Stimulated activated CD4-positive, alpha-beta T cell treated with anti-CD3 and anti-CD28 coated beads, Interleukin-15, amount 100 ng/mL, for 24 hours (primary cell): ENCODE measurements at regions not wholly inside any gene's neighbourhood (a gene's known extent, or its start where the extent isn't known, plus 50 kb on each side); places are given as distances from the start of the nearest gene placed in this dataset.
"Not testable (repeated sequence)": the region's sequence is repeated elsewhere in the genome, so short reads cannot be mapped to it uniquely, and the experiment has no call there.

Experiments
- DNase-seq: peaks from one replicate; pipeline ENCODE4 v3.0.0-alpha.2; 2020

DNA sequence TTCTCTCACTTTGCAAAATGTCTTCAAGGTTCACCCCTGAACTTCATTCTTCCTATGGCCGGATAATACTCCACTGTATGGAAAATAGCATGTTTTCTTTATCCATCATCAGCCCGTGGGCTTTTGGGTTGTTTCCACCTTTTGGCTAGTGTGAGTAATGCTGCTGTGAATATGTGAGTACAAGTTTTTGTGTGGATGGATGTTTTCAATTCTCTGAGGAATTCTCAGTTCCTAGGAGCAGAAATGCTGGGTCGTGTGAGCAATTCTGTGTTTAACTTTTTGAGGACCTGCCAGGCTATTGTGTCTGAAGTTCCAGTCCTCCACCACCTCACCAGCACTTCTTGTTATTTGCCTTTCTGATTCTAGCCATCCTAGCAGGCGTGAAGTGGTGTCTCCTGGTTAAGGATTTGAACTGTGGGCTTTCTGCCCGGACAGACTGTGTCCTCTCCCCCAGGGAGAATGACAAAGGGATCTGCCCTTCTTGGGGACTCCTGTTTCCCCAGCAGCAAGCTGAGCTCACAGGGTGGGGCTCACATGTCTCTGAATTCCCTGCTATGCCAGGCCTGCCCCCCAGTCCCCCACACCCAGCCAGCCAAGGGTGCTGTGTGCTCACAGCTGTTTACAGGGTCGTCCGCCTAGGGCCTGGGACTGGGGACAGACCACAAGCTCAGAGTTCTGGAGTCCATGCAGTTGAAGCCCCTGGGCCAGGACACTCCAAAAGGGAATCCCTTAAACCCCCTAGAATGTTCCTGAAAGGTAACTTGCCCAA lies 92.2 kb upstream of the CIBAR2 start:
- no peak for DNase-seq

DNA sequence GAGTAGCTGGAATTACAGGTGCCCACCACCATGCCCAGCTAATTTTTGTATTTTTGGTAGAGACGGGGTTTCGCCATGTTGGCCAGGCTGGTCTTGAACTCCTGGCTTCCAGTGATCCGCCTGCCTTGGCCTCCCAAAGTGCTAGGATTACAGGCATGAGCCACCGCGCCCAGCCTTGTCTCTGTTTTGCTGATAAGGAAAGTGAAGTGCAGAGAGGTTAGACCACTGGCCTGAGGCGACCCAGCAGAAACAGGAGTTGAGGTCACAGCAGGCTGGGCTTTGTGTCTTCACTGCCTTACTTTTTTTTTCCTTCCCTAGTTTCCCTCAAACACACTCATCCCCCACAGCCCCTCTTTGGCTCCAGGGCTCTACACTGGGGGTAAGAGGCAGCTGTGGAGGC lies 93.0 kb upstream of the CIBAR2 start:
- DNase-seq: not testable (repeated sequence)

DNA sequence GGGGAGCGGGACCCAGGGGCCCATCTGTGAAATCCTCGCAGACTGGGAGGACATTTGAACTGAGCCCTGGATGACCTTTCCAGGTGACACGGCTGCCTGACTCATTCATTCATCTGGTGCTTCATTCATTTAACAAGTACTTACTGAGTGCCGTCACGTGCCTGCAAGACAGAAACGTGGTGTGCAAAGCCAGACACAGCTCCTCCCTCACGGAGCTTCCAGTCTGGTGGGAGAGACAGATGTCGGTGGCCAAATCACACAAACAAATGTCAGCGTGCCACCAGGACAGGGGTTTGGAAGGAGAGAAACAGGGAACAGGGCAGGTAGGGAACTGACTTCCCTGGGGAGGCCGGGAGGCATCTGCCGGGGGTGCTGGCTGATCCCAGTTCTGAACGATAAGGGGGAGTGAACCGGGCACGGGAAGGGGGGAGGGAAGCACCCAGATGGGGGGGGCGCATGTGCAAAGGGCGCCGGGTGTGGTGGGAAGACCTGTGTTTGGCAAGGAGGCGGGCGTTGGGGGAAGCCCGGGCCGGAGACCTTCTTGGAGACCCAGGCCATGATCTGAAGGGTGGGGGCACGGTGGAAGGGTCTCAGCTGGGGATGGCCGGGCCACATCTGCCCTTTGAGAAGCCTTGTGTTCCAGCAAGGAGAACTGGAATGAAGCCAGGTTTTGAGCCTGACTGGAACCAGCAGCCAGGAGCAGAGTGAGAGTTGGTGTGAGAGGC lies 93.6 kb upstream of the CIBAR2 start:
- no peak for DNase-seq

DNA sequence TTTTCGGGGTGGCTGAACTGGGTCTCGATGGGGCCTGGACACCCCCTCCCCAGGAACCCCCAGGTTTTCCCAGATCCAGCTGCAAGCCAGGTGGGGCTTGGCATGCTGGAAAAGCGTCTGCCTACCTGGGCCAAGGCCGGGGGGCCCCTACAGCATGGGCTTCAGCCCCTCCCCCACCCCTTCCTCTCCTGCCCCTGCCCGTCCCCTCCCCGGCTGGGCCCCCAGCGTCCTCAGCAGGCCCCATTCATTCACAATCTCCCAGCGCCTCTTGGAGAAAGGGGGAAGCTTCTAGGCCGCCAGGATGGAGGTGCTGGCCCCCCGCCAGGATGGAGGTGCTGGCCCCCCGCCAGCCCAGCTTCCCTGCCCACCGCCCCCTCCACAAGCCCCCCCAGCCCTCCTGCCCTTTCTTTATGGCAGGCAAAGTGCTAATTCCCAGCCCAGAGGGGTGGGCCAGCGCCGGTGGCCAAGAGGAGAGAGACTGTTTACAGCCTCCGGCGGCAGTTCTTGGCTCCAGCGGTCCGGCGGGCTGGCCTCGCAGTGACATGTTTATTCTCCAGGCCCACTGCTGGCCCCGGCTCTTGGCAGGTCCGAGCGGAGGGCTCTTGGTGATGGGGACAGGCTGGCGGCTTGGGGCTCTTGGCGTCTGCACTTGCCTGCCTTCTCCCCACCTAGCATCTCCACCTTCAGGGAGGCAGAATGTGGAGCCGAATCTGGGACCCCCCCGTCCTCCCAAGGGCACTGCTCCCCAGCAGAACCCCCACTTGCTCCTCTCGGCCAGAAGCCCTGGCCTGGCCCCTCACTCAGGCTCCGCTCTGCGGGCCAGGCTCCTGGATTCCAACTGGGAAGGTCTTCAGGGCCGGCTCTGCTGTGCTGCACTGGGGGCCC lies 94.4 kb upstream of the CIBAR2 start:
- DNase-seq: no peak

DNA sequence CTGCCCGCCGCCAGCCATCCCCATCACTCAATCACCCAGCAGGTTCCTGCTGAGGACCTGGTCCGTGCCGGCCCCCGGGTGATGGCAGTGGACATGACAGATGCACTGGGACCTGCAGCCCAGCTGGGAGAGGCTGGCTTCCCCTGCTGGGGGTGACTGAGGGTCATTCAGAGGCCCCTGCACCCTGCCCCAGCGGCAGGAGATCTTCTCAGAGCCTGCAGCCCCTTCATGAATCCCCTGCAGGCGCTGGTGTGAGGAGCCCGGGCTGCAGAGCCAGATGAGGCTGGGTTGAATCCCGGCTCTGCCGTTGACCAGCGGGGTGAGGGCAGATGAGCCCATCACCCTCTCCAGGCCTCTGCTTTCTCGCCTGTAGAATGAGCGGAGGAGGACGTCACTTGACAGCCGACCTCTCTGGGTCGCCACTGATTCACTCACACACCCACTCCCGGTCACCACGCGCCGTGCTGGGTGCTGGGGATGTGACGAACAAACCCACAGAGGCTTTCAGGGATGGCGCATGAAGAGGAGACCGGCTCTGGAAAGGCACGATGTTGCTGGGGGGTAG lies 95.2 kb upstream of the CIBAR2 start:
- DNase-seq: no peak

DNA sequence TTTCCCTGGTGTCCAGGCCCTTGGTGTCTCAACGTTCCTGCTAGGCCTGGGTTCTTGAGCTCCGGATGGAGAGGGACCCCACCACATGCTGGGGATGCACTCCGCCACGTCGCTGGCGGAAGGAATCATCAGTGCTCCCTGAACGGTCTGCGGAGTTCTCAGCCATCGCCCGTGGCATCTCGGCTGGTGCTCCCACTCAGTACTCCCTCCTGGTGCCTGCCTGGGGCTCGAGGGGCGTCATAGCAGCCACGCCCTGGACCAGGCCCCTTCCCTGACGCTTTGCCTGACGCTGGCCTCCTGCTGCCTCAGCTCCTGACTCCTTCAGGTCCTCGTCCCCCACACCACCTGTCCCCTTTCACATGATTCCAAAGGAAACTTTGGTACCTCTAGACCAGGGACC lies 95.9 kb upstream of the CIBAR2 start:
- DNase-seq: no peak

DNA sequence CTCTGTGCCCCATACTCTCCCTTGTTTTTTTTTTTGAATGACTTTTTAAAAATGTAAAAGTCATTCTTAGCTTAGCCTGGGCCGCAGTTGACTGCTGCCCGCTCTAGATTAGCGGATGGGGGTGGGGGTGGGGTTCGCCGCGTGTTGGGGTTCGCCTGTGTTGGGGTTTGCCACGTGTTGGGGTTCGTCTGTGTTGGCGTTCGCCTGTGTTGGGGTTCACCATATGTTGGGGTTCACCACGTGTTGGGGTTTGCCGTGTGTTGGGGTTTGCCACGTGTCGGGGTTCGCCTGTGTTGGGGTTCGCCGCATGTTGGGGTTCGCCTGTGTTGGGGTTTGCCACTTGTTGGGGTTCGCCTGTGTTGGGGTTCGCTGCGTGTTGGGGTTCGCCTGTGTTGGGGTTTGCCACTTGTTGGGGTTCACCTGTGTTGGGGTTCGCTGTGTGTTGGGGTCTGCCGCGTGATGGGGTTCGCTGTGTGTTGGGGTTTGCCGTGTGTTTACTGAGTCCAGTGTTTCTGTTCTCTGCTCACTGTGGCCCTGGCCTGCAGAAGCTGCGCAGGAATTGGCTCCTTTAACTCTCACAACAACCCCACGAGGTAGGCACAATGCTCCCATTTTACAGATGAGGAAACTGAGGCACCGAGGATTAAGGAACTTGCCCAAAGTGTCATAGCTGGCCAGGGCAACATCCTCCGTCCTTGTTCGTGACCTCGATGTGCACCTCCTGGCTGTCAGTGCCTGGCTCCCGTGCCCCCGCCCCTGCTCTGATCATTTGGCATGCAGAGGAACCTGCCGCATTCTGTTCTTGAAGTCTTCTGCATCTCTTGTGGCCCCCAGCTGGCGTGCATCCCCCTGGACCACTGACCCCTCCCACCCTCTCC lies 96.6 kb upstream of the CIBAR2 start:
- DNase-seq: no peak

DNA sequence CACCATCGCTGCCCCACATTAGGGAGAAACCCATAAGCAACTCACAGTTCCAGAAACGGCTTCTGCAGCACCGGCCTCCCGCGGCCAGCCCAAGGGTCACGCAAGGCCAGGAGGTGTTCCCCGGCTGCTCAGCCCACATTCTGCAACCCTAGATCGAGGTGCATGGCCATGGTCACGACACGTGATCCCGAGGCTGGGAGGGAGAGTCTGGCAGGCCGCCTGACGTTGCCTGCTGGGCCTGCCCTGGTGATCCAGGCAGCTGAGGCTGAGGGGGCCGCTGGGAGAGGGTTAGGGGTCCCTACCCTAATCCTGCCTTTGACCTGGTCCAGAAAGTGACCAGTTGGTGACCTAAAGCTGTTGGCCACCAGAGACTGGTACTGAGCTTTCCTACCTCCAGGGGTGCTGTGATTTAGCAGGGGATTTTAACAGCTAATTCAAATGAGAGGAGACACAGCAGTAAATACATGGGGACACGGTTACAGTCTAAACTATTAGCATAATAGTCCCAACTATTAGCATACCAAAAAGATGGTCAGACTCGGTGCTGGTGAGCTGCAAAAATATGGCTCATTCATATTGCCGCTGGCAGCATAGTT lies 97.4 kb upstream of the CIBAR2 start:
- DNase-seq: no peak

DNA sequence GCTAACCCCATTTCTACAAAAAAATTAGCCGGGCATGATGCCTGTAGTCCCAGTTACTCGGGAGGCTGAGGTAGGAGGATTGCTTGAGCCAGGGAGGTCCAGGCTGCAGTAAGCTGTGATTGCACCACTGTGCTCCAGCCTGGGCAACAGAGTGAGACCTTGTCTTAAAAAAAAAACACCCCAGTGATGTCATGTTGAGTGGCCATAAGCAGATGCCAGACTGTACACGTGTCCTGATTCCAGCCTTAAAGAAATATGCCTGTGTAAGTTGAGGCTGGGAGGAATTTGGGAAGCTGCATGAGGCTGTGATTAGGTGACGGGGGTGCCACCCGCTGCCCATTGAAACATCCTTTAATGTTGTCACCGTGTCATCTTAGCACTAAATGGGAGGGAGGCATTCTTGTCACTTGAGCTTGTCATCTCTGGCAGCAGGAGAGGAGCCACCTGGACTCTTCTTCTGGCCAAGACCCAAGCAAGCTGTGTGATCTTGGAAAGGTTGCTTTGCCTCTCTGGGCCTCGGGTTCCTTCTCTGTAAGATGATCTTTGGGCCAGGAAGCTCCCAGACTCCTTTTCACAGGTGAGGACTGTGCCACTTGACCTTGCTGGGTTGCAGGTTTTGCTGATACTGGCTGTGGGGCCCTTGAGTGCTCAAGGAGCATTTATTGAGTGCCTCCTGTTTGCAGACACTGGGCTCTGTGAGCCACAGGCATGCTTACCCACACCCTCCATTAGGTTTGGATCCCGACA lies 98.3 kb upstream of the CIBAR2 start:
- no peak for DNase-seq

DNA sequence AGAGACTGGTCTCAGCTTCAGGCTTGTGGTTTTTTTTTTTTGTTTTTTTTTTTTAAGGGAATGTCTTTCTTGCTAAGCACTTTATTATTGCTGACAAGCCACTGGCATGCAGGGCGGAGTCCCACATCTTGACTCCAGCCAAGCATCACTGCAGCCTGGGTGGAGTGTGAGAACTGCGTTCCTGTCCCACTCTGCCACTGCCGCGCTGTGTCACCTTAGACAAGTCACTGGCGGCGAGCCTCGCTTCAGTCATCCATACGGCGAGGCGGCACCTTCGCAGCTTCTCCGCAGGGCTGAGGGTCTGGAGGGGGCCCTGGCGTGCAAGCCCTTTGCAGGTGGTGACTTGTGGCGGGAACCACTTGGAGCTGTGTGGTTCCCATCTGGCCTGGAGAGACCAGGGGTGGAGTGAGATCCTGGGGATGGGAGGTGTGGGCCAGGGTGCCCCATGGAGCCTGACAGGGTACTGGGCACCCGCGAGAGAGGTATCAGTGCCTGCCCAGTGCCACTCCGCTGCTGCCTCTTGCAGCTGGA lies 99.1 kb upstream of the CIBAR2 start:
- DNase-seq: no peak

DNA sequence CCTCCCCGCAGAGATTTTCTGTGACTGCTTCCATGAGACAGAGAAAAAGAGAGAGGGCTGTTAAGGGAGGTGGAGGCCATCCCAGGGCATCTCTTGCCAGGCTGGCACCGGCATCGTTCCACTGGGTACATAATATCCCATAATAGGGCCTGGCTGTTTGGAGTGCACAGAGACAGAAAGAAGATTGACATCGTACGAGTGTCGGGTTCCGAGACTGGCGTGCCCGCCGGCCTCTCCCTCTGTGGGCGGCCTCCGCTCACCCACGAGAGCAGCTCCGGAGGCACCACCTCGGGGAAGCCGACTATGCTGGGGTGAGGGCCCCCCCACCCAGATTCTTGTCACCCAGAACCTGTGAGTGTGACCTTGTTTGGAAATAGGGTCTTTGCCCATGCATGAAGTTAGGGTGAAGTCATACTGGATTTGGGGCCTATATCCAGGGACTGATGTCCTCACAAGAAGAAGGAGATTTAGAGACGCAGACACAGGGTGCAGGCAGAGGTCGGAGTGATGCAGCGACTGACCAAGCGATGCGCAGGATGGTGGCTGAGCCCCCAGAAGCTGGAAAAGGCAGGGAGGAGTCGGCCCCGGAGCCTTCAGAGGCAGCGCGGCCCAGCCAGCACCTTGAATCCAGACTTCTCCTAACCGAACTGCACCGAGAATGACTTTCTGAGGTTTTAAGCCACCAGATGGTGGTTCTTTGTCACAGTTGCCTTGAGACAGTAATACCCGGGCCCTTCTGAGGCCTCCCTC lies 101.8 kb upstream of the CIBAR2 start:
- no peak for DNase-seq

DNA sequence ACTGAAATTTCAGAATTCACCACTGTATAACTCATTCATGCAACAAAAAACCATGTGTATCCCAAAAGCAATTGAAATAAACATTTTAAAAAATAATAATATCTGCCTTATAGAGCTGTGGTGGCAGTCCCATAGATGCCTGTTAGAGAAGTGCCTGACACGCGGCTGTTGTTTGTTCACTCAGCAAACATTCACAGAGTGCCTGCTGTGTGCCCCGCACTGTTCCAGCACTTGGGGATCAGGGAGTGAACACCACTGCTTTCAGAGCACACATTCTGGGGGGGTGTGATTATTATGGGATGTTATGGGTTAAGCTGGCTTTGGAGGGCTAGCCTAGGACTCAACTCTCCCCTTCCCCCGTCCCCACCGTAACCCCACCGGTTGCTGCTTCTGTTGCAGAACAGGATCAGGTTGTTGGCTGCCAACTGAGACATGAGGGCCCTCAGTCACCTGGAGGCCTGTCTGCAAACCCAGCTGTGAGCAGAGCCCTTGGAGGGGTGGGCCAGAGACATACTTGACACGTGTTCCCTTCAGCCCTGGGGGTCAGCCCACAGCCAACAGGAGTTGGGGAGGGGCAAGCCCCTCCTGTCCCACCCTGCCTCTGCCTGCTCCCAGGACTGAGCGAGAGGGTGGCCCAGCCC lies 103.3 kb upstream of the CIBAR2 start:
- DNase-seq: no peak

DNA sequence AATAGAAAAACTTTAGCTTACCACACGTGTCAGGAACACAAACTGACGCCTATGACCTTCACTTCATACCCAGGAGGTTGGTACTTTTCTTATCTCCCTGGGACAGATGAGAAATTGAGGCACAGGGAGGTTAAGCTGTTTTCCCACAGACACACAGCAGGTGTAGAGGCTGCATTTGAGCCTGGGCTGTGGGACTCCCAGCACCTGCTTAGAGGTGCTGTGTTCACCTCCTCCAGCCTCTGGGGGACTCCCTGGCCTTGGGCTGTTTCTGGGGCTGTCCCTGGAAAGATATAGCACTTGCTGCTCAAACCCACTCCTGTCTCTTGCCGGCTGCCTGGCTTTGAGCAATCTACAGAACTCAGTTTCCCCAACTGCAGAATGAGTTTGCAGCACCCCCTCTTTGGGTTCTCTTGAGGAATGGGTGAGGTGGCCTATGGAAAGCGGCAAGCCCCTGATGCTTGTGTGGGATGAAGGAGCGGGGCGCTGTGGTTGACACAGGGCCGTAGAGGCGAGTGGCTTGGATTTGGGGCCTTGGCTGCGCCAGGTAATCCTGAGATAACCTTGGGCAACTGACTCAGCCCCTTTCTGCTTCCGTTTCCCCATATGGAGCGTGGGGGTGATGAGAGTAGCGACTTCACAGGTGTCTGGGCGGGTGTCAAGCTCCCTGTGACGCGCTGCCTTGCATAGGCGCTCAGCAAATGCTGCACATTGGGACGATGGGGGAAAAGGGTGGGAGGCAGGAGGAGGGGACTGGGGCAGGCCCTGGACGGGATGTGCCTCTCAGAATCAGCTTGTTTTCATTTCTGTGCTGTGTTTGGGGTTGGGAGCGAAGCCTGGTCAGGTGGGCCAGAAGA lies 104.5 kb upstream of the CIBAR2 start:
- DNase-seq: peak; percentile 11

DNA sequence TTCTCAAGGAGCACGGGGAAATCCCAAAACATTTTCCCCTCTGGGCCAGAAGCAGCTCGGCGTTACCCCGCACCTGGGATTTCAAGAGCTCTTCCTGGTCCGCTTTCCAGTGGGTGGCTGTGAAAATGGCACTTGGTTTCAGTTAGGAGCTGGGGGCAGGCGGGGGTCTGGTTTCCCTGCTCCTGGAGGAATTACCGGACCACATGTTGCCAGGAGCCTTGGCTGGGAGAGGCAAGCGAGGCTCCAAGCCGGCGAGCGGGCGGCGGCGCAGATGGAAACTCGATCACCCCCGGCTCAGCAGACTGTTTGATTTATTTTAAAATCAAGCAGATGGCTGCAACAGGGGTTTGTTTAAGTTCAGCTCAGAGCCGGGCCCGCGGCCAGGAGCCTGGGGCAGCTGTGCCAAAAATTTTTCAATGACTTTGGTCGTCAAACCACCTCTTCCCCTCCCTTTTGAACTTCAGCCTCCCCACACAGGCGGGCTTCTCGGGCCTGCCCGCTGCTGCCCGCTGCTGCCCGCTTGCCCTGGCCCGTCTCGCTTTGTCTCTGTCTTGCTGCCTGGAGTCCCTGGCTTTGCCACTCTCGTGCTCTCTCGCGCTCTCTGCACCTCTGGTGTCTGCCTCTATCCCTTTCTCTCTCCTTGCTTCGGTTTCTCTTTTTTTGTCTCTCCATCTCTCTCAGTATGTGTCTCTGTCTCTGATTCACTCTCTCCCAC lies 108.0 kb upstream of the CIBAR2 start:
- no peak for DNase-seq

DNA sequence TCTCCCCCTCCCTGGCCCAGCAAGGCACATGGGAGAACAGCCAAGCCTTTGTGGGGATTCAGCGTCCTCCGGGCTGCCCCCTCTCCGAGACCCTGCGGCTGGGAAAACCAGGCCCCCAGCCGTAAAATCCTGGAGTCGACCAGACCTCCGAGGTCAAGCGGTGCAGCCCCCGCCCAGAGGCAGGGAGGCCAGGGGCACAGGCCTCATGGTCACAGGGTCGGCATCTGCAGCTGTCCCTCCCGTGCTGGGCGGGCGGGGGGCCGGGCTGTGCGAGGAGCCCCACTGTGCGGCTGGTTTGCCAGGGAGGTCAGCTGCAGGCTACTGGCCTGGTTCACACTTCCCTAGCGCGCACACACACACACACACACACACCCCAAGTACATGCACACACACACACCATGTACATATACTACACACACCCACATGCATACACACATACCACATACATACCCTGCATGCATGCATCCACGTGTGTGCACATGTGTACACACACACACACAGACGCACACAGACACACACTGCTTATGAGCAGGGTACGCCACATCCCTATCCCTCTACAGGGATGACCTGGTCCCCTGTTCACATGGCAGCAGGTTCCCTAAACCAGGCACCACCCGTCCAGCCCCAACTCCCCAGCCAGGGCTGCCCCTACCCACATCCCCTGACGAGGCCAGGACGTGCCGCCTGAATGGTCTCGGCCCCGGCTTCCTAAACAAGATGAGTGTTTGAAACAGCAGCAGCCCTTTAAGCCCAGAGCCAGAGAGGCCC lies 108.9 kb upstream of the CIBAR2 start:
- no peak for DNase-seq

DNA sequence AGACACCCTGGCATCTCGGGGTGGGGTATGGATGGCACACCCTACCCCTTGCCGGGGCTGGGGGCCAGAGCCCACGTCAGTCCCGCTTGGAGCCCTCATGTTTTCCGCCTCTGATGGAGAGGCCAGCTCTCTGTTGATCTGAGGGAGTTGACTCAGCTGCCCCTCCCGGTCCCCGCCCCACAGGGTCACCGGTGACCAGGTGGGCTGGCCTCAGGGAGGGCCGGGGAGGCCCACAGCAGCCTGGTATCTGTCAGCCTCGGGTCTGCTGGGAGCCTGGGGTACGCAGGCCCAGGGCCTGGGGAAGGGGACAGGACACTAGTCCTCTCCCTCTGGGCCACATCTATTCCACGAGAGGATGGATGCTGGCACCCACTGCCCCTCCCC lies 109.5 kb upstream of the CIBAR2 start:
- no peak for DNase-seq
